Breast epithelium (tissue), 4 donors: ENCODE measurements at regions not wholly inside any gene's neighbourhood (a gene's known extent, or its start where the extent isn't known, plus 50 kb on each side); places are given as distances from the start of the nearest gene placed in this dataset.
"Not testable (repeated sequence)": the region's sequence is repeated elsewhere in the genome, so short reads cannot be mapped to it uniquely, and the experiment has no call there.

Source experiments
- DNase-seq, 2 donors: peaks; one replicate each; pipeline ENCODE4 v3.0.0-alpha.2; 2019; ENCODE audit warnings: low spot score in 2 of 2
- H3K27ac ChIP-seq, 2 donors: fragments of 200-600 bp; sonication (generic) in 1 of 2; one replicate each; pipeline ENCODE4 v1.5.1; 2016 to 2019; ENCODE audit warnings: mild to moderate bottlenecking in 1 of 2
- H3K27me3 ChIP-seq, 2 donors: fragments of 200-600 bp; sonication (generic) in 1 of 2; one replicate each; pipeline versions ENCODE4 v1.5.1 to v1.6.0; 2017 to 2019; ENCODE audit warnings: control low read depth in 1 of 2, mild to moderate bottlenecking in 1 of 2
- H3K36me3 ChIP-seq: fragments of 200-600 bp; one replicate; pipeline ENCODE4 v1.5.1; 2019
- H3K4me1 ChIP-seq, 2 donors: fragments of 200-600 bp; sonication (generic); one replicate each; pipeline ENCODE4 v1.5.1; 2016 to 2019; ENCODE audit warnings: control low read depth in 1 of 2
- H3K4me3 ChIP-seq, 3 donors: fragments of 200-600 bp; sonication (generic); 1 replicate in 2 of 3; 2 replicates in 1 of 3; pipeline ENCODE4 v1.5.1; 2016 to 2019; ENCODE audit warnings: mild to moderate bottlenecking in 3 of 3, moderate library complexity in 2 of 3
- H3K9me3 ChIP-seq, 2 donors: fragments of 200-600 bp; sonication (generic) in 1 of 2; one replicate each; pipeline ENCODE4 v1.5.1; 2016 to 2019; ENCODE audit warnings: control low read depth in 1 of 2
- CTCF ChIP-seq, 3 donors: fragments of 450-650 bp; IDR thresholded peaks; one replicate each; pipeline ENCODE4 v1.5.1; 2016 to 2017; ENCODE audit warnings: antibody characterized with exemption in 3 of 3, mild to moderate bottlenecking in 3 of 3, moderate library complexity in 3 of 3
- POLR2A ChIP-seq: fragments of 450-650 bp; IDR thresholded peaks from one replicate; pipeline ENCODE4 v1.6.1; 2016; ENCODE audit warnings: antibody characterized with exemption, mild to moderate bottlenecking, moderate library complexity
- POLR2AphosphoS5 ChIP-seq, 3 donors: sonication (generic); formaldehyde crosslinking; IDR thresholded peaks; one replicate each; pipeline ENCODE4 v1.6.1; 2017; ENCODE audit warnings: antibody characterized with exemption in 3 of 3
- intact Hi-C: fragments of 100-400 bp; cut with DNase I; formaldehyde crosslinking; loops from one replicate; pipeline ENCODE4 v1.15.1; 2023; ENCODE audit warnings: low total_unique reads

- H3K4me3 ChIP-seq, result no peak overlapping the region
- DNase-seq, result no peak
- H3K27me3 ChIP-seq, result no peaks in the 10 kb centered on the region
- H3K4me1 ChIP-seq, result no peaks in the 10 kb centered on the region
- no peaks in the 10 kb centered on the region for H3K36me3 ChIP-seq
- TF ChIP-seq POLR2A, result no peak
- no peak for TF ChIP-seq POLR2AphosphoS5 (IDR thresholded peaks at IDR 0.05)
- no peak for TF ChIP-seq CTCF (IDR thresholded peaks at IDR 0.05)
- no peak overlapping the region for H3K27ac ChIP-seq
- no peaks in the 10 kb centered on the region for H3K9me3 ChIP-seq
- intact Hi-C loops, result no loop called here
Observed at GRCh38 chr9:30348904-30349303, 2035.5 kb upstream of the ACO1 start.

- Histone ChIP-seq H3K4me1 (no peaks in the 10 kb centered on the region), H3K27ac (no peak overlapping the region), H3K9me3 (no peaks in the 10 kb centered on the region), H3K36me3 (no peaks in the 10 kb centered on the region), H3K4me3 (no peak overlapping the region), H3K27me3 (no peaks in the 10 kb centered on the region)
- intact Hi-C loops, result no loop called here
- no peak for DNase-seq
- no peak for TF ChIP-seq POLR2A
- no peak for TF ChIP-seq CTCF (IDR thresholded peaks at IDR 0.05)
- no peak for TF ChIP-seq POLR2AphosphoS5 (IDR thresholded peaks at IDR 0.05)
Observed at GRCh38 chr9:30349526-30350513, 2034.6 kb upstream of the ACO1 start.

GRCh38 chr9:30356221-30356620, 2028.2 kb upstream of the ACO1 start:
- Histone ChIP-seq H3K4me3 (no peak overlapping the region), H3K4me1 (no peaks in the 10 kb centered on the region), H3K36me3 (no peaks in the 10 kb centered on the region), H3K9me3 (no peaks in the 10 kb centered on the region), H3K27me3 (no peaks in the 10 kb centered on the region), H3K27ac (no peak overlapping the region)
- TF ChIP-seq POLR2AphosphoS5 (IDR thresholded peaks at IDR 0.05), result no peak
- no peak for DNase-seq
- intact Hi-C loops, result no loop called here

GRCh38 chr9:30362373-30362772, 2022.1 kb upstream of the ACO1 start:
- Histone ChIP-seq H3K4me3 (no peak overlapping the region), H3K27me3 (no peaks in the 10 kb centered on the region), H3K4me1 (no peaks in the 10 kb centered on the region), H3K36me3 (no peaks in the 10 kb centered on the region), H3K9me3 (no peaks in the 10 kb centered on the region), H3K27ac (no peak overlapping the region)
- TF ChIP-seq CTCF (IDR thresholded peaks at IDR 0.05) (no peak), POLR2AphosphoS5 (IDR thresholded peaks at IDR 0.05) (no peak), POLR2A (no peak)
- DNase-seq, result no peak
- intact Hi-C loops, result no loop called here

DNA sequence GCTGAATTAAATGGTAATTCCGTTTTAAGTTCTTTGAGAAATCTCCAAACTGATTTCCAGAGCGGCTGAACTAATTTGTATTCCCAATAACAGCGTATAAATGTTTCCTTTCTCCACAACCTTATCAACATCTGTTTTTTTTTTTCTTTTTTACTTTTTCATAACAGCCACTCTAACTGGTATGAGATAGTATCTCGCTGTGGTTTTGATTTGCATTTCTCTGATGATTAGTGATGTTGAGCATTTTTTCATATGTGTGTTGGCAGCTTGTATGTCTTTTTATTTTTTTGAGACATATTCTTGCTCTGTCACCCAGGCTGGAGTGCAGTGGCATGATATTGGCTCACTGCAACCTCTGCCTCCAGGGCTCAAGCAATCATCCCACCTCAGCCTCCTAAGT, 2018.3 kb upstream of the ACO1 start:
- H3K4me1 ChIP-seq, H3K36me3 ChIP-seq, H3K27ac ChIP-seq, DNase-seq, H3K9me3 ChIP-seq, H3K4me3 ChIP-seq, intact Hi-C loops, H3K27me3 ChIP-seq: not testable (repeated sequence)

DNA sequence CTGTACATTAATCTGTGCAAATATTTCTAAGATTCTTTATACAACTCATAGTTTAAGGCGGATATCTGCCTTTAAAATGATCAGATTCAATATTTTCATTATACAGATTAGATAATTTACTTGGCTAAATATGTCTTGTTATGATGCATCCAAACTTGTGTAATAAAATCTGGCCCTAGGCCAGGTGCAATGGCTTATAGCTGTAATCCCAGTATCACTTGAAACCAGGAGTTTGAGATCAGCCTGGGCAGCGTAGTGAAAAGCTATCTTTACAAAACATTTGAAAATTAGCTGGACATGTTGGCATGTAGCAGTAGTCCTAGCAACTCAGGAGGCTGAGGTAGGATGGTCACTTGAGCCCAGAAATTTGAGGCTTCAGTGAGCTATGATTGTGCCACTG, 2002.2 kb upstream of the ACO1 start:
- intact Hi-C loops, result no loop called here
- DNase-seq, result no peak
- Histone ChIP-seq H3K4me1 (no peaks in the 10 kb centered on the region), H3K27me3 (no peaks in the 10 kb centered on the region), H3K9me3 (no peaks in the 10 kb centered on the region), H3K27ac (no peak overlapping the region), H3K36me3 (no peaks in the 10 kb centered on the region), H3K4me3 (no peak overlapping the region)
- TF ChIP-seq POLR2AphosphoS5 (IDR thresholded peaks at IDR 0.05) (no peak), CTCF (IDR thresholded peaks at IDR 0.05) (no peak), POLR2A (no peak)
